ENCODE measurements at regions not wholly inside any gene's neighbourhood (a gene's known extent, or its start where the extent isn't known, plus 50 kb on each side); places are given as distances from the start of the nearest gene placed in this dataset.
"Not testable (repeated sequence)": the region's sequence is repeated elsewhere in the genome, so short reads cannot be mapped to it uniquely, and the experiment has no call there.

GRCh38 chr7:76117306-76117991, 69.5 kb downstream of the MDH2 start:
- H3K27ac ChIP-seq, result not testable (repeated sequence)

- not testable (repeated sequence) for H3K27ac ChIP-seq
Observed at GRCh38 chr7:76118253-76119036, 70.5 kb downstream of the MDH2 start.

- TF ChIP-seq ZFX (IDR thresholded peaks at IDR 0.05; ENCODE audit: borderline replicate concordance), result no peak
- TF ChIP-seq CTCF (IDR thresholded peaks at IDR 0.05), result no peak
- H3K27ac ChIP-seq, result no peak overlapping the region
Observed at GRCh38 chr7:76121044-76121443, 73.1 kb downstream of the MDH2 start.

GRCh38 chr7:76122516-76123239, 74.8 kb downstream of the MDH2 start:
- no peak overlapping the region for H3K27ac ChIP-seq

GRCh38 chr7:76123316-76123715, 75.4 kb downstream of the MDH2 start:
- TF ChIP-seq ZFX (IDR thresholded peaks at IDR 0.05; ENCODE audit: borderline replicate concordance), result no peak
- no peak for TF ChIP-seq CTCF (IDR thresholded peaks at IDR 0.05)
- H3K27ac ChIP-seq, result no peak overlapping the region

More at GRCh38 chr7:76122516-76123239, 74.8 kb downstream of the MDH2 start:
- no peak for TF ChIP-seq ZFX (IDR thresholded peaks at IDR 0.05; ENCODE audit: borderline replicate concordance)

GRCh38 chr7:76125560-76125959, 76.1 kb upstream of the SRRM3 start:
- no peak overlapping the region for H3K27ac ChIP-seq
- TF ChIP-seq CTCF (IDR thresholded peaks at IDR 0.05) (no peak), ZFX (IDR thresholded peaks at IDR 0.05; ENCODE audit: borderline replicate concordance) (no peak)

- H3K27ac ChIP-seq, result no peak overlapping the region
- no peak for TF ChIP-seq CTCF (IDR thresholded peaks at IDR 0.05)
- no peak for TF ChIP-seq ZFX (IDR thresholded peaks at IDR 0.05; ENCODE audit: borderline replicate concordance)
Observed at GRCh38 chr7:76126632-76127031, 75.1 kb upstream of the SRRM3 start.

GRCh38 chr7:76129366-76129765, 72.3 kb upstream of the SRRM3 start:
- no peak overlapping the region for H3K27ac ChIP-seq
- TF ChIP-seq ZFX (IDR thresholded peaks at IDR 0.05; ENCODE audit: borderline replicate concordance) (no peak), CTCF (IDR thresholded peaks at IDR 0.05) (no peak)

Measured in 22Rv1 (cell line).